Keratinocyte (primary cell): ENCODE measurements at regions not wholly inside any gene's neighbourhood (a gene's known extent, or its start where the extent isn't known, plus 50 kb on each side); places are given as distances from the start of the nearest gene placed in this dataset.

ENCODE experiments used
- DNase-seq: peaks from one replicate; pipeline ENCODE4 v3.0.0-alpha.2; 2011; ENCODE audit warnings: low read depth, missing footprints, low spot score
- FAIRE-seq: peaks from 2 replicates; lab custom pipeline; 2011; peaks lifted over from hg19 to GRCh38; lab: Jason Lieb, UNC
- H2AFZ ChIP-seq: 2 replicates; pipeline ENCODE4 v1.6.0; 2012; ENCODE audit warnings: low read length, control low read depth, inconsistent platforms; ENCODE audit not compliant: control insufficient read depth
- H3K27ac ChIP-seq: 2 replicates; pipeline ENCODE4 v1.5.1; 2011; ENCODE audit warnings: low read length; ENCODE audit not compliant: control insufficient read depth, insufficient read depth
- H3K27me3 ChIP-seq: 3 replicates; pipeline ENCODE4 v1.6.0; 2011; ENCODE audit warnings: low read length; ENCODE audit not compliant: control insufficient read depth, insufficient read depth; ENCODE audit errors: extremely low read depth
- H3K36me3 ChIP-seq, 2 experiments: 2 replicates in 1 of 2; 3 replicates in 1 of 2; pipeline ENCODE4 v1.5.1; 2011; ENCODE audit warnings: low read length in 2 of 2, mild to moderate bottlenecking in 1 of 2; ENCODE audit not compliant: control insufficient read depth in 2 of 2, insufficient read depth in 2 of 2; ENCODE audit errors: extremely low read depth in 1 of 2
- H3K4me1 ChIP-seq: 3 replicates; pipeline ENCODE4 v1.5.1; 2011; ENCODE audit warnings: low read length; ENCODE audit not compliant: control insufficient read depth, insufficient read depth; ENCODE audit errors: extremely low read depth
- H3K4me2 ChIP-seq: 3 replicates; pipeline ENCODE4 v1.6.0; 2011; ENCODE audit warnings: low read depth, low read length; ENCODE audit not compliant: control insufficient read depth, insufficient read depth; ENCODE audit errors: extremely low read depth
- H3K4me3 ChIP-seq, 3 experiments: fragments of 200-600 bp in 1 of 3; sonication (generic) in 1 of 3; 2 replicates in 2 of 3; 3 replicates in 1 of 3; pipeline ENCODE4 v1.5.1; 2011 to 2016; ENCODE audit warnings: low read length in 3 of 3, mild to moderate bottlenecking in 3 of 3, control low read depth in 2 of 3, inconsistent platforms in 1 of 3, low read depth in 1 of 3, mixed read lengths in 1 of 3, mixed run types in 1 of 3, moderate library complexity in 1 of 3; ENCODE audit not compliant: control insufficient read depth in 2 of 3, insufficient read depth in 2 of 3; ENCODE audit errors: extremely low read depth in 1 of 3
- H3K79me2 ChIP-seq: 2 replicates; pipeline ENCODE4 v1.6.0; 2012; ENCODE audit warnings: low read length; ENCODE audit not compliant: control insufficient read depth, insufficient read depth
- H3K9ac ChIP-seq: 3 replicates; pipeline ENCODE4 v1.6.0; 2011; ENCODE audit warnings: low read length; ENCODE audit not compliant: control insufficient read depth, insufficient read depth; ENCODE audit errors: extremely low read depth
- H3K9me1 ChIP-seq: 3 replicates; pipeline ENCODE4 v1.6.0; 2011; ENCODE audit warnings: low read length; ENCODE audit not compliant: control insufficient read depth, insufficient read depth; ENCODE audit errors: extremely low read depth
- H3K9me3 ChIP-seq: 2 replicates; pipeline ENCODE4 v1.5.1; 2012; ENCODE audit warnings: low read depth, low read length; ENCODE audit not compliant: control insufficient read depth
- H4K20me1 ChIP-seq: 3 replicates; pipeline ENCODE4 v1.6.0; 2011; ENCODE audit warnings: low read length; ENCODE audit not compliant: control insufficient read depth, insufficient read depth; ENCODE audit errors: extremely low read depth
- CTCF ChIP-seq, 3 experiments: IDR thresholded peaks in 1 of 3; conservative IDR thresholded peaks in 1 of 3; optimal IDR thresholded peaks in 1 of 3; 2 replicates in 2 of 3; 3 replicates in 1 of 3; pipeline versions ENCODE3 to v1.5.1; 2011; ENCODE audit warnings: low read length in 3 of 3, mild to moderate bottlenecking in 3 of 3, moderate library complexity in 2 of 3, control low read depth in 1 of 3, inconsistent platforms in 1 of 3; ENCODE audit not compliant: insufficient read depth in 2 of 3; ENCODE audit errors: extremely low read depth in 1 of 3
- EZH2 ChIP-seq: IDR thresholded peaks from one replicate; pipeline ENCODE4 v1.6.1; 2012; ENCODE audit warnings: inconsistent platforms, mild to moderate bottlenecking, low read length, moderate library complexity
- dilution Hi-C: fragments of 300-500 bp; cut with MboI; formaldehyde crosslinking; loops from one replicate; pipeline ENCODE4 v1.7.0; 2020; ENCODE audit warnings: low sequenced_read_pairs; ENCODE audit not compliant: extremely low pct_ligation_motif_present

GRCh38 chr5:114089259-114089658, 272.6 kb upstream of the KCNN2 start:
- no peak overlapping the region for H3K27ac ChIP-seq
- no peaks in the 10 kb centered on the region for H3K9me3 ChIP-seq
- H3K27me3 ChIP-seq = no peaks in the 10 kb centered on the region
- H3K9ac ChIP-seq = no peak overlapping the region
- no peaks in the 10 kb centered on the region for H4K20me1 ChIP-seq
- DNase-seq = no peak
- H3K79me2 ChIP-seq = no peaks in the 10 kb centered on the region
- H3K4me1 ChIP-seq = no peaks in the 10 kb centered on the region
- no peak overlapping the region for H3K4me2 ChIP-seq
- no peak for FAIRE-seq
- H3K36me3 ChIP-seq = no peaks in the 10 kb centered on the region
- no peak overlapping the region for H2AFZ ChIP-seq
- dilution Hi-C loops = loop anchor here (25.0 kb wide), 1 partner anchor 373 kb away; no protein-coding TSS in a partner anchor
- no peak overlapping the region for H3K4me3 ChIP-seq
- TF ChIP-seq CTCF (optimal IDR thresholded peaks at IDR 0.05 in 1 of 3, IDR thresholded peaks at IDR 0.05 in 1 of 3, conservative IDR thresholded peaks at IDR 0.05 in 1 of 3; ENCODE audit: extremely low read depth in 1 of 3, insufficient read depth in 2 of 3, low read length in 3 of 3) (no peak), EZH2 (no peak)
- H3K9me1 ChIP-seq = no peaks in the 10 kb centered on the region

GRCh38 chr5:114097570-114097969, 264.3 kb upstream of the KCNN2 start:
- no peaks in the 10 kb centered on the region for H3K36me3 ChIP-seq
- H4K20me1 ChIP-seq = no peaks in the 10 kb centered on the region
- H3K79me2 ChIP-seq = no peaks in the 10 kb centered on the region
- DNase-seq = no peak
- H3K4me2 ChIP-seq = no peak overlapping the region
- no peaks in the 10 kb centered on the region for H3K9me1 ChIP-seq
- dilution Hi-C loops = loop anchor here (25.0 kb wide), 1 partner anchor 365 kb away; no protein-coding TSS in a partner anchor
- no peaks in the 10 kb centered on the region for H3K4me1 ChIP-seq
- no peak overlapping the region for H3K4me3 ChIP-seq
- H3K9me3 ChIP-seq = no peaks in the 10 kb centered on the region
- H3K27me3 ChIP-seq = no peaks in the 10 kb centered on the region
- no peak overlapping the region for H3K9ac ChIP-seq
- no peak for FAIRE-seq
- no peak for TF ChIP-seq EZH2
- TF ChIP-seq CTCF (optimal IDR thresholded peaks at IDR 0.05 in 1 of 3, IDR thresholded peaks at IDR 0.05 in 1 of 3, conservative IDR thresholded peaks at IDR 0.05 in 1 of 3; ENCODE audit: extremely low read depth in 1 of 3, insufficient read depth in 2 of 3, low read length in 3 of 3) = peak in 1 of 3 experiments; percentile 21
- no peak overlapping the region for H3K27ac ChIP-seq
- no peak overlapping the region for H2AFZ ChIP-seq
